GM19397 (cell line): ENCODE measurements at regions not wholly inside any gene's neighbourhood (a gene's known extent, or its start where the extent isn't known, plus 50 kb on each side); places are given as distances from the start of the nearest gene placed in this dataset.

Experiments
- ATAC-seq: cut with Tn5 transposase; IDR thresholded peaks from one replicate; pipeline ENCODE4 v1.9.1; 2021; ENCODE audit warnings: mild to moderate bottlenecking, moderate library complexity; ENCODE audit not compliant: unreplicated experiment

GRCh38 chr7:16026253-16027020, 340.0 kb upstream of the MEOX2 start:
- no peak for ATAC-seq

- no peak for ATAC-seq
Observed at GRCh38 chr7:16025696-16026095, 339.2 kb upstream of the MEOX2 start.

GRCh38 chr7:16023503-16023902, 337.0 kb upstream of the MEOX2 start:
- ATAC-seq = no peak

GRCh38 chr7:16023046-16023445, 336.6 kb upstream of the MEOX2 start:
- no peak for ATAC-seq

- ATAC-seq = no peak
Observed at GRCh38 chr7:16021851-16022250, 335.4 kb upstream of the MEOX2 start.

- no peak for ATAC-seq
Observed at GRCh38 chr7:16015981-16016380, 329.5 kb upstream of the MEOX2 start.

GRCh38 chr7:16014031-16014430, 327.5 kb upstream of the MEOX2 start:
- ATAC-seq = no peak

DNA sequence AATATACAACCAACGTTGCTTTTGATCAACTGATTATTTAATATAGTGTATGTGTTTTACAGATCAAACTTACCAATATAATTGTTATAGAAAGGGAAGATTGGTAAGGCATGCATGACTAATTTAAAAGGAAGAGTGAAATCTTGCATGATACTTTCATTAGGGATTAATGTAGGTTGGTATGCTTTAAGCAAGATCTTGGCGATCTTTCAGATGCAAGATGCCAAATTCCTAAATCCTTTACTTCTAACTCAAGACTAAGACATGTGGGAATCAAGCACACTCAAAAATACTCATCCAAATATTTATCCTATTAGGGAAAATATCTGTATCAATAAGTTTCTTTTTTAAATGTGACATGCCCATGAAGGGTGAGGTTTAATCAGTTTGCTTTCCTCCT, 321.4 kb upstream of the MEOX2 start:
- no peak for ATAC-seq

DNA sequence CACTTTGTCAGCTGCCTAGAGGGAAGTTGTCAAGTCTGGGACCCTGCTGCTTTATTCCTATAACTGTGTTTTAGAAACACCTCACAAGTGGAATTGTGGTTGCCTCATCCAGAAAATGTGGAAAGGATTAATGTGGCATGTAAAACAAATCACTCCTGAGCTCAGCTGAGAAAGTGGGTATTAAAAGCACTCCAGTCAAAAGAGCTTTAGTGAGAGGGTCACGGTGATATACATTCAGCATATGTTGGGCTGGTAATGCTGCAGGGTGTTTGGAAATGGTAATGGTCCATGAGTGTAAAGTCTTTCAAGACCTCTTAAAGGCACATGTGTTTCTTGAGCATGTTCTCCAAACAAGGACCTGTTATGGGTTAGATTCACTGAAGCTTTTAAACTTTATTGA, 318.2 kb upstream of the MEOX2 start:
- no peak for ATAC-seq

GRCh38 chr7:16001477-16001876, 315.0 kb upstream of the MEOX2 start:
- no peak for ATAC-seq

GRCh38 chr7:15998617-15999016, 312.1 kb upstream of the MEOX2 start:
- no peak for ATAC-seq

GRCh38 chr7:15995027-15995426, 308.5 kb upstream of the MEOX2 start:
- no peak for ATAC-seq

- ATAC-seq = no peak
Observed at GRCh38 chr7:15989194-15989593, 302.7 kb upstream of the MEOX2 start.

DNA sequence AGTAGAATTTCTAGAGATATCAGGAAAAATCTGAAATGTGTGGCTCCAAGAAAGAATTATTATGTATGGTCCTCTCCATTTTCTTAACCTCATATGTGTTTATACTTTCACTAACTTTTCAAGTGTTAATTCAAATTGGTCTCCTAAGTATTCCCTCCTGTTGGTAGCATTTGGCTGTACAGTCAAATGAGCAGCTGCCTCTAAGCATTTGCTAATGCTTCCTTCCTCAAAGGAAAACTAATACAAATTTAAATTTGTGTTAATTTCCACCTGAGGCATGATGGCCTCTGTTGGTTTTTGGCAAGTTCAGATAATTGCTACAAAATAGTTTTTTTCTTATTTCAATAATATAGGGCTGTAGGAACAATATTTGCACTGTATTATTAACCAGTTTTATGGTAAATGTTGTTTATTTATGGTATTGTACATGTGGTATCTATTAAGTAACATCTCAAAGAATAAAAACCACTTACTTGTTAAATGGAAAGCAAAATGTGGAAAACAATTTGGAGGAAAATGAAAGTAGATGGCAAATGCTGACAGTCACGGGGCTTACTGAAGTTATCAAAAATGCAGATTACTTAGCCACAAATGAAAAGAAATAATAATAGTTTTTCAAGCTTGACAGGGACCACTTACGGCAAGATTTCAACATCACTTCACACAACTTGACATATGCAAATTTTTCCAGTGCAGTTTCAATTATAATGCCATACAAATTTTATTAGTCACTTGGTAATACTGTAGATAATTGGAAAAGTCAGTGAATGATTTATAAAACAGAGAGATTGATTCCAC, 299.3 kb upstream of the MEOX2 start:
- ATAC-seq = no peak

DNA sequence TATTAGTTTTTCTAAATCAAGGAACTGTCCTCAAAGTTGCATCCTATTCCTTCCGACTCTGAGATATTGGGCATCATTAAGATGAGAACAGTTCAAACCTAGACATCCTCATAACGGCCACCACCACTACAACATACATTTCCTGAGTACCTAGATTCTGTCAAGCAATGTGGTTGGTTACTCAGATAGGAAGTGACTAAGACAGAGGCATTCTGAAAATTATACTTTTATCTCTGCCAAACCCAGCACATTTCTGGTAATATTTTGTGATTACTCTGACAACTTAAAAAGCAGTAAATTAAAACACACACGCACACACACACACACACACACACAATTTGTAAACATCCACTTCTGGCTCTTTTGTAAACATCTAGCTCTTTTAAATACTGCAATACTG, 291.2 kb upstream of the MEOX2 start:
- no peak for ATAC-seq

- no peak for ATAC-seq
Observed at GRCh38 chr7:15972862-15973275, 286.4 kb upstream of the MEOX2 start.

- ATAC-seq = no peak
Observed at GRCh38 chr7:15967551-15967950, 281.1 kb upstream of the MEOX2 start.

GRCh38 chr7:15967121-15967520, 280.6 kb upstream of the MEOX2 start:
- ATAC-seq = no peak

GRCh38 chr7:15963206-15963605, 276.7 kb upstream of the MEOX2 start:
- no peak for ATAC-seq

- no peak for ATAC-seq
Observed at GRCh38 chr7:15954671-15955354, 268.3 kb upstream of the MEOX2 start.

DNA sequence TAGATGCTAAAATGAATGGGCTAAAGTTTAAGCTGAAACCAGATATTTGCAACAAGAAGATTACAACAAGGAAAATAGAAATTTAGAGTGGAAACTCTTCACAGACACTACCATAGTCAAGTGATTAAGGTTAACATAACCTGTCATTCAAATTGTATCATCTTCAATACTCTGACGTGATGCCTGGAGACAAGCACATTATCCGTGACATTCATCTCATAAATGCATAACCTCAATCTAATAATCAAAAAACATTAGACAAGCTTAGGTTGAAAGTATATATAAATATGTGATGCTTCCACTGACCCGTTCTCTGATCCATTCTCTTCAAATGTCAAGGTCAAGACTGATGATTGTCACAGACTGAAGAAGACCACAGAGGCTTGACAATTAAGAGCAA, 263.8 kb upstream of the MEOX2 start:
- no peak for ATAC-seq

DNA sequence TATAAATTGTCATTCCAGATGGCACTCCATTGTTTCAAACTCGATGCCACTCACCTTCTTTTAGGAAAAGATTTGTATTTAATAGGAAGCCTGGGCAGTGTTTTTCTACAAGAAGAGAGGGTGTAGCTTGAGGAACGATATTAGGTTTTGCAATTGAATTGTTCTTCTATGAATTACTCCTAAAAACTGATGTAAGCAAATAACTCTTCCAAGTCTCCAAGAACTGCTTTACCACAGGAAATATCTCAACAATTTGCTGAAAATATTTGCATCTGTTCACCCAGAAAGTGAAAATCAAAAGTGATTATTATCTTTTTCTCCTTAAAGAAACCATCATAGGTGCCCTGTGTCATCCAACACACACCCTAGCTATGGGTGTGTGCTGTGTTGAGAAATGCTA, 261.3 kb upstream of the MEOX2 start:
- ATAC-seq = no peak
